H1 (cell line): ENCODE measurements at regions not wholly inside any gene's neighbourhood (a gene's known extent, or its start where the extent isn't known, plus 50 kb on each side); places are given as distances from the start of the nearest gene placed in this dataset.

Source experiments
- CHD7 ChIP-seq: fragments of 300-600 bp; sonication (generic); IDR thresholded peaks from 2 replicates; pipeline ENCODE4 v1.7.1; 2012; ENCODE audit warnings: low read length, moderate library complexity, mild to moderate bottlenecking, inconsistent platforms; ENCODE audit not compliant: insufficient replicate concordance
- MAFK ChIP-seq: IDR thresholded peaks from 2 replicates; pipeline ENCODE4 v1.6.1; 2012; ENCODE audit warnings: low read depth, mild to moderate bottlenecking, improper control_type of control experiment, low read length
- SUZ12 ChIP-seq: fragments of 200-600 bp; sonication (generic); IDR thresholded peaks from 2 replicates; pipeline ENCODE4 v1.6.1; 2012; ENCODE audit warnings: mild to moderate bottlenecking, inconsistent platforms, low read length, moderate library complexity, mixed read lengths

GRCh38 chr1:9478021-9478420 lies 61.2 kb upstream of the SLC25A33 start (continued):
- TF ChIP-seq CHD7, result no peak
- TF ChIP-seq MAFK, result no peak
- no peak for TF ChIP-seq SUZ12
